CD14-positive monocyte (primary cell): ENCODE measurements at regions not wholly inside any gene's neighbourhood (a gene's known extent, or its start where the extent isn't known, plus 50 kb on each side); places are given as distances from the start of the nearest gene placed in this dataset.

Experiments
- DNase-seq, 3 donors: peaks; one replicate each; pipeline ENCODE4 v3.0.0-alpha.2; 2011 to 2022
- H2AFZ ChIP-seq: 2 replicates; pipeline ENCODE4 v1.6.0; 2012; ENCODE audit warnings: mild to moderate bottlenecking, low read depth, low read length, inconsistent platforms; ENCODE audit not compliant: insufficient read depth, poor library complexity, severe bottlenecking
- H3K27ac ChIP-seq, 2 donors: 1 replicate in 1 of 2; 2 replicates in 1 of 2; pipeline ENCODE4 v1.5.1; 2012 to 2013; ENCODE audit warnings: low read length in 2 of 2, control low read depth in 1 of 2, inconsistent platforms in 1 of 2, low read depth in 1 of 2, mild to moderate bottlenecking in 1 of 2
- H3K27me3 ChIP-seq, 2 donors: one replicate each; pipeline versions ENCODE4 v1.6.0 to v1.6.1; 2011 to 2013; ENCODE audit warnings: low read length in 2 of 2; ENCODE audit not compliant: control insufficient read depth in 2 of 2, insufficient read depth in 2 of 2
- H3K36me3 ChIP-seq, 2 donors: replicated peaks in 1 of 2; 1 replicate in 1 of 2; 2 replicates in 1 of 2; pipeline versions ENCODE4 v1.5.1 to v1.6.1; 2012 to 2013; ENCODE audit warnings: low read length in 2 of 2, control low read depth in 1 of 2, inconsistent platforms in 1 of 2, mild to moderate bottlenecking in 1 of 2; ENCODE audit not compliant: insufficient read depth in 2 of 2, control insufficient read depth in 1 of 2
- H3K4me1 ChIP-seq, 2 donors: 1 replicate in 1 of 2; 2 replicates in 1 of 2; pipeline versions ENCODE4 v1.5.1 to v1.6.1; 2012 to 2013; ENCODE audit warnings: low read length in 2 of 2, control low read depth in 1 of 2, inconsistent platforms in 1 of 2, mild to moderate bottlenecking in 1 of 2, moderate library complexity in 1 of 2; ENCODE audit not compliant: insufficient read depth in 2 of 2, control insufficient read depth in 1 of 2
- H3K4me2 ChIP-seq: replicated peaks from 2 replicates; pipeline ENCODE3; 2012; ENCODE audit warnings: low read length, moderate library complexity, mild to moderate bottlenecking; ENCODE audit not compliant: poor library complexity, severe bottlenecking; ENCODE audit errors: extremely low read depth
- H3K4me3 ChIP-seq, 3 experiments: fragments of 200-600 bp in 1 of 3; sonication (generic) in 1 of 3; replicated peaks in 1 of 3; 1 replicate in 2 of 3; 2 replicates in 1 of 3; pipeline ENCODE4 v1.5.1; 2011 to 2013; ENCODE audit warnings: low read length in 3 of 3, mild to moderate bottlenecking in 3 of 3, control low read depth in 2 of 3, low read depth in 2 of 3, inconsistent platforms in 1 of 3, moderate library complexity in 1 of 3
- H3K79me2 ChIP-seq: 2 replicates; pipeline ENCODE4 v1.6.0; 2012; ENCODE audit warnings: mild to moderate bottlenecking, control low read depth, inconsistent platforms, low read length, moderate library complexity; ENCODE audit not compliant: insufficient read depth
- H3K9ac ChIP-seq: 2 replicates; pipeline ENCODE4 v1.6.0; 2017; ENCODE audit warnings: low read length, mild to moderate bottlenecking; ENCODE audit not compliant: insufficient read depth, poor library complexity, severe bottlenecking
- H3K9me3 ChIP-seq, 2 donors: replicated peaks in 1 of 2; 1 replicate in 1 of 2; 2 replicates in 1 of 2; pipeline versions ENCODE4 v1.5.1 to v1.6.1; 2012 to 2013; ENCODE audit warnings: low read length in 2 of 2, control low read depth in 1 of 2; ENCODE audit not compliant: control insufficient read depth in 1 of 2, insufficient read depth in 1 of 2
- H4K20me1 ChIP-seq: 2 replicates; pipeline ENCODE4 v1.6.0; 2012; ENCODE audit warnings: mild to moderate bottlenecking, low read length, control low read depth, moderate library complexity; ENCODE audit not compliant: insufficient read depth
- H3K27ac Mint-ChIP-seq, 7 donors: one replicate each; pipeline ENCODE4 v1.8.0; 2020; ENCODE audit warnings: mild to moderate bottlenecking in 7 of 7, mixed read lengths in 7 of 7, moderate library complexity in 6 of 7, inconsistent platforms in 2 of 7
- H3K27me3 Mint-ChIP-seq, 3 donors: one replicate each; pipeline ENCODE4 v1.8.0; 2021 to 2022; ENCODE audit warnings: low read depth in 3 of 3, mild to moderate bottlenecking in 3 of 3, mixed read lengths in 3 of 3, moderate library complexity in 3 of 3, inconsistent platforms in 1 of 3
- H3K36me3 Mint-ChIP-seq, 2 donors: one replicate each; pipeline ENCODE4 v1.8.0; 2020; ENCODE audit warnings: mixed read lengths in 2 of 2, inconsistent platforms in 1 of 2, mild to moderate bottlenecking in 1 of 2
- H3K4me1 Mint-ChIP-seq: one replicate; pipeline ENCODE4 v1.8.0; 2020; ENCODE audit warnings: mild to moderate bottlenecking, mixed read lengths
- H3K4me3 Mint-ChIP-seq, 2 donors: one replicate each; pipeline ENCODE4 v1.8.0; 2020; ENCODE audit warnings: mild to moderate bottlenecking in 2 of 2, mixed read lengths in 2 of 2, moderate library complexity in 1 of 2
- H3K9me3 Mint-ChIP-seq, 7 donors: one replicate each; pipeline ENCODE4 v1.8.0; 2020 to 2022; ENCODE audit warnings: mixed read lengths in 7 of 7, mild to moderate bottlenecking in 6 of 7, moderate library complexity in 6 of 7, inconsistent platforms in 2 of 7
- CTCF ChIP-seq: fragments of 200-600 bp; IDR thresholded peaks from one replicate; pipeline ENCODE4 v1.8.0; 2022; ENCODE audit warnings: antibody characterized with exemption, mild to moderate bottlenecking
- WGBS: methylation state at CpG from one replicate; pipeline ENCODE4 v1.1.5; 2013; ENCODE audit warnings: missing lambda C conversion rate; ENCODE audit not compliant: insufficient coverage; 5-methylcytosine and 5-hydroxymethylcytosine counted together
- intact Hi-C, 2 donors: fragments of 100-400 bp; cut with micrococcal nuclease; formaldehyde crosslinking; loops; one replicate each; pipeline versions ENCODE4 v1.15.0 to v1.15.1; 2023

GRCh38 chr21:34201001-34201400 lies 127.6 kb downstream of the MRPS6 start:
- H3K4me3 Mint-ChIP-seq: peak overlapping the region; percentile 76 to 90
- no peak overlapping the region for H2AFZ ChIP-seq
- peak; percentile 69 to 86 (median 85) for DNase-seq
- peak overlapping the region; percentile 78 for H3K4me2 ChIP-seq
- peaks cover 0 to 2% of the 10 kb centered on the region in 2 donors for H3K36me3 Mint-ChIP-seq
- H3K27me3 Mint-ChIP-seq: peaks cover 0 to 2% (median 0%) of the 10 kb centered on the region in 3 donors
- H3K36me3 ChIP-seq: no peaks in the 10 kb centered on the region
- no peaks in the 10 kb centered on the region for H3K9me3 ChIP-seq
- TF ChIP-seq CTCF: no peak
- intact Hi-C loops: loop anchor here (5.0 to 10.0 kb wide), 4 partner anchors 129 to 286 kb away; partner anchors contain the start of genes ATP5PO (in 1 of the 2), MRPS6 (in 1 of the 2) and SLC5A3 (in 1 of the 2)
- H3K4me1 ChIP-seq: peaks cover 90 to 92% of the 10 kb centered on the region in 2 donors
- no peaks in the 10 kb centered on the region for H3K79me2 ChIP-seq
- 0% methylated on average over 2 of the region's 3 CpGs for WGBS
- H3K9ac ChIP-seq: peak overlapping the region; percentile 55
- H3K27me3 ChIP-seq: no peaks in the 10 kb centered on the region
- peak overlapping the region; percentile 84 to 92 for H3K27ac ChIP-seq
- H3K27ac Mint-ChIP-seq: peak overlapping the region; percentile 98 to 99 (median 99)
- H3K4me1 Mint-ChIP-seq: peaks cover 89% of the 10 kb centered on the region
- peak overlapping the region in 2 of 3 experiments; percentile 57 to 76 for H3K4me3 ChIP-seq
- peaks cover 0 to 7% (median 3%) of the 10 kb centered on the region in 7 donors for H3K9me3 Mint-ChIP-seq
- H4K20me1 ChIP-seq: no peaks in the 10 kb centered on the region

GRCh38 chr21:34201481-34201858 lies 128.1 kb downstream of the MRPS6 start:
- H3K36me3 Mint-ChIP-seq: peaks cover 0 to 2% of the 10 kb centered on the region in 2 donors
- Histone ChIP-seq H2AFZ (peak overlapping the region; percentile 86), H3K4me3 (peak overlapping the region; percentile 40 to 76 (median 57)), H3K27ac (peak overlapping the region; percentile 84 to 92), H3K79me2 (no peaks in the 10 kb centered on the region), H4K20me1 (no peaks in the 10 kb centered on the region), H3K4me2 (peak overlapping the region; percentile 78), H3K36me3 (no peaks in the 10 kb centered on the region), H3K27me3 (no peaks in the 10 kb centered on the region), H3K9ac (peak overlapping the region; percentile 55), H3K9me3 (no peaks in the 10 kb centered on the region), H3K4me1 (peaks cover 95 to 97% of the 10 kb centered on the region in 2 donors)
- 8% methylated on average over 1 of the region's 6 CpGs for WGBS
- peaks cover 0 to 7% (median 3%) of the 10 kb centered on the region in 7 donors for H3K9me3 Mint-ChIP-seq
- H3K27ac Mint-ChIP-seq: peak overlapping the region; percentile 98 to 99 (median 99)
- TF ChIP-seq CTCF: no peak
- H3K27me3 Mint-ChIP-seq: peaks cover 0 to 2% (median 0%) of the 10 kb centered on the region in 3 donors
- no peak for DNase-seq
- H3K4me1 Mint-ChIP-seq: peaks cover 94% of the 10 kb centered on the region
- peak overlapping the region; percentile 76 to 90 for H3K4me3 Mint-ChIP-seq
- intact Hi-C loops: loop anchor here (5.0 to 10.0 kb wide), 4 partner anchors 129 to 287 kb away; partner anchors contain the start of genes ATP5PO (in 1 of the 2), MRPS6 (in 1 of the 2) and SLC5A3 (in 1 of the 2)
